ENCODE measurements at regions not wholly inside any gene's neighbourhood (a gene's known extent, or its start where the extent isn't known, plus 50 kb on each side); places are given as distances from the start of the nearest gene placed in this dataset.

DNA sequence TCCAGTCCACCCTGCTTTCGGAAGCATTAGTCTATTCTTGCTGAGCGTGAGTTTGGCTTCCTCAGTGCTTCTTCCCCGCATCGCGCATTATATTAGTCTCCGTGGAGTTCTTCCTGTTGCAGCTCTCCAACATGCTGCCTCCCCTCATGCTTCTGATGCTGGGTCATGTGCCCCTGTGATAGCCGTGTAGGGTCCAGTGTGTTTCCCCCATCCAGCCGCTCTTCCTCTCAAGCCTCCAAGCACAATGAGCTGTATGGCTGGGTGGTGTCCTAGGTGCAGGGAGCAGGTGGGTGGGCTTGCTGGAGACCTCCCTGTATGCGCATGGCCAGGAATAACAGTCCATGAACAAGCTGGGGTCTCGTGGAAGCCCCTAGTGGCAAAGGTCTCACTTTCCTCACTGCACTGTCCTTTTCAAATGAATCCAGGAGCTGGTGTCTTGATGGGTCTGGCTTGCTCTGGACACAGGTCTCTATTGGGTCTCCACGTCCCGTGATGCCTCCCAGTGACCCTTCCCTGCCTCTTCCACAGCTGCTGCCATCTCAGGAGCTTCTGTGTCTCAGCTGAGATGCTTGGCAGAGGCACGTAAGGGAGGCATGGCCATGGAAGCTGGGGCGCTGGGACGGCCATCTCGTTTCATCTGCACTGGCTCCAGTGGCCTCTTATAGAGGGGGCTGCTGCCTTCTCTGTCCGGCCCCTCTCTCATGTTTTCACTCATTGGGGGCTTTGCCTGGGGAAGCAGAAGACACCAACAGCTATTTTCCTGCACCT lies 54.8 kb upstream of the HDAC4 start:
- no peak for TF ChIP-seq ADNP (tag; IDR thresholded peaks at IDR 0.05)
- no peak for TF ChIP-seq FOXM1 (IDR thresholded peaks at IDR 0.05; ENCODE audit: low read depth)
- no peak for TF ChIP-seq FOXM1 (CRISPR knock-in tag; IDR thresholded peaks at IDR 0.05; ENCODE audit: low read depth)
- no peak for TF ChIP-seq YY1 (IDR thresholded peaks at IDR 0.05; ENCODE audit: borderline replicate concordance in 1 of 3, control insufficient read depth in 1 of 3, extremely low read depth in 1 of 3, insufficient read depth in 3 of 3, insufficient read length in 1 of 3, insufficient replicate concordance in 2 of 3, low read depth in 1 of 3, low read length in 2 of 3)
- TF ChIP-seq TRIM24 (IDR thresholded peaks at IDR 0.05): no peak
- no peak for TF ChIP-seq POLR2AphosphoS5 (IDR thresholded peaks at IDR 0.05; ENCODE audit: control insufficient read depth, insufficient read depth, low read depth, low read length)
- TF ChIP-seq TARDBP (IDR thresholded peaks at IDR 0.05): no peak
- TF ChIP-seq GABPA (tag; conservative IDR thresholded peaks at IDR 0.05; ENCODE audit: low read depth): no peak
- TF ChIP-seq RAD51 (IDR thresholded peaks at IDR 0.05; ENCODE audit: borderline replicate concordance, low read depth): no peak
- TF ChIP-seq, protein P1, sequence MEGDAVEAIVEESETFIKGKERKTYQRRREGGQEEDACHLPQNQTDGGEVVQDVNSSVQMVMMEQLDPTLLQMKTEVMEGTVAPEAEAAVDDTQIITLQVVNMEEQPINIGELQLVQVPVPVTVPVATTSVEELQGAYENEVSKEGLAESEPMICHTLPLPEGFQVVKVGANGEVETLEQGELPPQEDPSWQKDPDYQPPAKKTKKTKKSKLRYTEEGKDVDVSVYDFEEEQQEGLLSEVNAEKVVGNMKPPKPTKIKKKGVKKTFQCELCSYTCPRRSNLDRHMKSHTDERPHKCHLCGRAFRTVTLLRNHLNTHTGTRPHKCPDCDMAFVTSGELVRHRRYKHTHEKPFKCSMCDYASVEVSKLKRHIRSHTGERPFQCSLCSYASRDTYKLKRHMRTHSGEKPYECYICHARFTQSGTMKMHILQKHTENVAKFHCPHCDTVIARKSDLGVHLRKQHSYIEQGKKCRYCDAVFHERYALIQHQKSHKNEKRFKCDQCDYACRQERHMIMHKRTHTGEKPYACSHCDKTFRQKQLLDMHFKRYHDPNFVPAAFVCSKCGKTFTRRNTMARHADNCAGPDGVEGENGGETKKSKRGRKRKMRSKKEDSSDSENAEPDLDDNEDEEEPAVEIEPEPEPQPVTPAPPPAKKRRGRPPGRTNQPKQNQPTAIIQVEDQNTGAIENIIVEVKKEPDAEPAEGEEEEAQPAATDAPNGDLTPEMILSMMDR (IDR thresholded peaks at IDR 0.05 in 2 of 3, conservative IDR thresholded peaks at IDR 0.05 in 1 of 3; ENCODE audit: insufficient read depth in 2 of 3, low read depth in 1 of 3, low read length in 3 of 3): no peak
- TF ChIP-seq, protein P2, sequence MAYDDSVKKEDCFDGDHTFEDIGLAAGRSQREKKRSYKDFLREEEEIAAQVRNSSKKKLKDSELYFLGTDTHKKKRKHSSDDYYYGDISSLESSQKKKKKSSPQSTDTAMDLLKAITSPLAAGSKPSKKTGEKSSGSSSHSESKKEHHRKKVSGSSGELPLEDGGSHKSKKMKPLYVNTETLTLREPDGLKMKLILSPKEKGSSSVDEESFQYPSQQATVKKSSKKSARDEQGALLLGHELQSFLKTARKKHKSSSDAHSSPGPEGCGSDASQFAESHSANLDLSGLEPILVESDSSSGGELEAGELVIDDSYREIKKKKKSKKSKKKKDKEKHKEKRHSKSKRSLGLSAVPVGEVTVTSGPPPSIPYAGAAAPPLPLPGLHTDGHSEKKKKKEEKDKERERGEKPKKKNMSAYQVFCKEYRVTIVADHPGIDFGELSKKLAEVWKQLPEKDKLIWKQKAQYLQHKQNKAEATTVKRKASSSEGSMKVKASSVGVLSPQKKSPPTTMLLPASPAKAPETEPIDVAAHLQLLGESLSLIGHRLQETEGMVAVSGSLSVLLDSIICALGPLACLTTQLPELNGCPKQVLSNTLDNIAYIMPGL (CRISPR knock-in tag; IDR thresholded peaks at IDR 0.05): no peak
- TF ChIP-seq MAFK (IDR thresholded peaks at IDR 0.05; ENCODE audit: low read length): no peak
